Astrocyte (in vitro differentiated cells and primary cell): ENCODE measurements at regions not wholly inside any gene's neighbourhood (a gene's known extent, or its start where the extent isn't known, plus 50 kb on each side); places are given as distances from the start of the nearest gene placed in this dataset.

Experiments used
- EZH2 ChIP-seq: IDR thresholded peaks from 2 replicates; pipeline ENCODE4 v1.6.1; 2012; ENCODE audit warnings: mild to moderate bottlenecking, low read length, inconsistent platforms; ENCODE audit not compliant: insufficient read depth
- TF ChIP-seq, protein P1 (sequence below): IDR thresholded peaks from 2 replicates; pipeline ENCODE4 v1.5.1; 2011; ENCODE audit warnings: low read depth, mild to moderate bottlenecking, inconsistent platforms, low read length, moderate library complexity; ENCODE audit not compliant: insufficient read depth

DNA sequence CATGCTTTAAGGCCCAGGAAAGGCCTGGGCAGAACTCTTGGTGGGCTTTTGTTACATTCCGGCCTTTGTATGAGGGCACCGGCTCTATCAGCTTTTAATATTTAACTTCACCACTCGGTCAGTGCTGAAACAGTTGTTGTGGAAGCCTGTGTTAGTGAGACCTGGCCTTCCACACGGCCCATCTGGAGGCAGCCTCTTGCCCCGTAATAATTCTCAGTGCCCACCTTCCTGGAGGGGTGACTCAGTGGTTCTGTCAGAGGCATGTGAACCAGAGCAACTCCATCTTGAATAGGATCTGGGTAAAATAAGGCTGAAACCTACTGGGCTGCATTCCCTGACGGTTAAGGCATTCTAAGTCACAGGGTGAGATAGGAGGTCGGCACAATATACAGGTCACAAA is 162.0 kb upstream of the STS start:
- TF ChIP-seq, protein P1, sequence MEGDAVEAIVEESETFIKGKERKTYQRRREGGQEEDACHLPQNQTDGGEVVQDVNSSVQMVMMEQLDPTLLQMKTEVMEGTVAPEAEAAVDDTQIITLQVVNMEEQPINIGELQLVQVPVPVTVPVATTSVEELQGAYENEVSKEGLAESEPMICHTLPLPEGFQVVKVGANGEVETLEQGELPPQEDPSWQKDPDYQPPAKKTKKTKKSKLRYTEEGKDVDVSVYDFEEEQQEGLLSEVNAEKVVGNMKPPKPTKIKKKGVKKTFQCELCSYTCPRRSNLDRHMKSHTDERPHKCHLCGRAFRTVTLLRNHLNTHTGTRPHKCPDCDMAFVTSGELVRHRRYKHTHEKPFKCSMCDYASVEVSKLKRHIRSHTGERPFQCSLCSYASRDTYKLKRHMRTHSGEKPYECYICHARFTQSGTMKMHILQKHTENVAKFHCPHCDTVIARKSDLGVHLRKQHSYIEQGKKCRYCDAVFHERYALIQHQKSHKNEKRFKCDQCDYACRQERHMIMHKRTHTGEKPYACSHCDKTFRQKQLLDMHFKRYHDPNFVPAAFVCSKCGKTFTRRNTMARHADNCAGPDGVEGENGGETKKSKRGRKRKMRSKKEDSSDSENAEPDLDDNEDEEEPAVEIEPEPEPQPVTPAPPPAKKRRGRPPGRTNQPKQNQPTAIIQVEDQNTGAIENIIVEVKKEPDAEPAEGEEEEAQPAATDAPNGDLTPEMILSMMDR, result no peak
- TF ChIP-seq EZH2, result no peak
